ENCODE measurements at regions not wholly inside any gene's neighbourhood (a gene's known extent, or its start where the extent isn't known, plus 50 kb on each side); places are given as distances from the start of the nearest gene placed in this dataset.

DNA sequence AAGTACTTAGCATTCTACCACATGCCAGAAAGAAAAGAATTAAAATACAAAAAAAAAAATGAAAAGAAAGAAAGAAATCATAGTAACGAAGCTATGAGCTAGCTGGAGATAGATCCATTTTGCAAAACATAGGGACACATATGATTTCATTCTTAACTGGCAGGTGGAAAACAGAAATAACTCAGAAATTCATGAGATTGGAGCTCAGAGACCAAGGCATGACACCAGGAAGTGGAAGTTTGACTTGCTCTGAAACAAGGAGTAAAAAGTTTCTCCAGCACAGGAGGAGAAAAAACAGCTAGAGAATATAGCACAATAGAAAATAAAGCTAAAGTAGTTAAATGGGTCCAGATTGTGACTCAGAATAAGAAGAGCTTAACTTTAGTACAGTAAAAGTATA, 278.1 kb downstream of the ZEB2 start:
- DNase-seq (ENCODE audit: low spot score): no peak
- Histone ChIP-seq H3K36me3 (ENCODE audit: insufficient read depth, low read length, poor library complexity, severe bottlenecking) (no peaks in the 10 kb centered on the region), H3K4me1 (ENCODE audit: insufficient read depth, low read length, poor library complexity, severe bottlenecking) (peaks cover 28% of the 10 kb centered on the region), H3K4me3 (ENCODE audit: low read depth, low read length, poor library complexity, severe bottlenecking) (no peak overlapping the region), H3K9me3 (ENCODE audit: low read depth, low read length, poor library complexity, severe bottlenecking) (no peaks in the 10 kb centered on the region), H3K27ac (ENCODE audit: low read depth, low read length, poor library complexity, severe bottlenecking) (no peak overlapping the region), H3K27me3 (replicated peaks; ENCODE audit: insufficient read depth, low read depth, low read length, poor library complexity) (no peaks in the 10 kb centered on the region)
- intact Hi-C loops (cut with micrococcal nuclease; ENCODE audit: unreplicated experiment): no loop called here
- POLR2A ChIA-PET (ENCODE audit: low non-redundant PET): no interaction called here
- CTCF ChIA-PET: no interaction called here
- BruUV-seq (replicated peaks): no TSS peak
- TF ChIP-seq EZH2 (IDR thresholded peaks at IDR 0.05; ENCODE audit: borderline replicate concordance, low read depth, low read length, poor library complexity, severe bottlenecking): no peak

DNA sequence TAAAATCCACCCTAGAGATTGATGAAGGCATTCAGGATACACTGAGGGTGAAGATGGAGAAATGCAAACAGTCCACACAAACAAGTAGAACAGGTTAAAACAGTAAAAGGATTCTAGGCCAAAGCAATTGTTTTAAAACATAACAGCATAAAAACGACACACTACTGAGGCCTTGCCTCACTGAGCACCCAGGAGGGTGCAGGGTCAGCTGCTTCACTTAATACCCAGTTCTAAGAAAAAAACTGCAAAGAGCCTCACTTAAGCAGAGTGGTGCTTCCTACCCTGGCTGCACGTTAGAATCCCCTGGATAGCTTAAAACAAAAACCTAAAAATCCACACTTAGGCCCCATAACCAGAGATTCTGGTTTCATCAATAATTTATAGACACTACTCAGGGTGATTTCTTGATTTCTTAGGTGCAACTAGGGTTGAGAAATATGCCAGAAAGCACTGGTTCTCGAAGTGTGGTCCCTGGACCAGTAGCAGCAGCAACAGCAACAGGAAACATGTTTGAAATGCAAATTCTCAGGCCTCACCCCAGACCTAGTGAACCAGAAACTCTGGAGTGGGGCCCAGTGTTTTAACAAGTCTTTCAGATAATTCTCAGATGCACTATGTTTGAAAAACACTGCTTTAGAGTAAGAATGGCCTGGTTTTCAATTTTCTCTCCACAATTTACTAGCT, 279.1 kb downstream of the ZEB2 start:
- H3K27me3 ChIP-seq (replicated peaks; ENCODE audit: insufficient read depth, low read depth, low read length, poor library complexity): no peaks in the 10 kb centered on the region
- no peaks in the 10 kb centered on the region for H3K9me3 ChIP-seq (ENCODE audit: low read depth, low read length, poor library complexity, severe bottlenecking)
- no peak overlapping the region for H3K27ac ChIP-seq (ENCODE audit: low read depth, low read length, poor library complexity, severe bottlenecking)
- ChIA-PET CTCF (no interaction called here), POLR2A (ENCODE audit: low non-redundant PET) (no interaction called here)
- H3K36me3 ChIP-seq (ENCODE audit: insufficient read depth, low read length, poor library complexity, severe bottlenecking): no peaks in the 10 kb centered on the region
- no peak overlapping the region for H3K4me3 ChIP-seq (ENCODE audit: low read depth, low read length, poor library complexity, severe bottlenecking)
- no TSS peak for BruUV-seq (replicated peaks)
- peaks cover 28% of the 10 kb centered on the region for H3K4me1 ChIP-seq (ENCODE audit: insufficient read depth, low read length, poor library complexity, severe bottlenecking)
- no peak for DNase-seq (ENCODE audit: low spot score)
- TF ChIP-seq EZH2 (IDR thresholded peaks at IDR 0.05; ENCODE audit: borderline replicate concordance, low read depth, low read length, poor library complexity, severe bottlenecking) (no peak), CTCF (conservative IDR thresholded peaks at IDR 0.05; ENCODE audit: low read depth, low read length) (no peak)
- intact Hi-C loops (cut with micrococcal nuclease; ENCODE audit: unreplicated experiment): no loop called here

DNA sequence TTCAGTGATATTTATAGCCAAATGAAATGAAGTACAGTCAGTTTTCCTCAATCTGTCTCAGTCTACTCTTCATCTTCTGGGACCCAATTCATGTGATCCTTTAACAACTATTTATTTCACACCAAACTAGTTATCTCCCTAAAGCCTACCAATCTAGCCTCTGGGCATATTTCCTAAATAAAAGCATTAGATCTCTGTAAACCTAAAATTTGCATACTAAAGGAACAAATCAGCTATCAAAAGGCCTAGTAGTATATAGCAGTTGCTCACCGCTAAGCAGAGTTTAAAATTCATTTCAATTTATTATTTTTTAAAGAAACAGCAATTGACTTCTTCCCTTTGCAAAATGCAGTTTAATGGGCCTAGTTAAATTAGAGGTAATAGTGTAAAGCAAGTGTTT, 280.2 kb downstream of the ZEB2 start:
- POLR2A ChIA-PET (ENCODE audit: low non-redundant PET): no interaction called here
- no TSS peak for BruUV-seq (replicated peaks)
- no peak for DNase-seq (ENCODE audit: low spot score)
- Histone ChIP-seq H3K9me3 (ENCODE audit: low read depth, low read length, poor library complexity, severe bottlenecking) (no peaks in the 10 kb centered on the region), H3K4me3 (ENCODE audit: low read depth, low read length, poor library complexity, severe bottlenecking) (no peak overlapping the region), H3K4me1 (ENCODE audit: insufficient read depth, low read length, poor library complexity, severe bottlenecking) (peaks cover 33% of the 10 kb centered on the region), H3K36me3 (ENCODE audit: insufficient read depth, low read length, poor library complexity, severe bottlenecking) (no peaks in the 10 kb centered on the region), H3K27me3 (replicated peaks; ENCODE audit: insufficient read depth, low read depth, low read length, poor library complexity) (no peaks in the 10 kb centered on the region), H3K27ac (ENCODE audit: low read depth, low read length, poor library complexity, severe bottlenecking) (no peak overlapping the region)
- intact Hi-C loops (cut with micrococcal nuclease; ENCODE audit: unreplicated experiment): no loop called here
- CTCF ChIA-PET: no interaction called here
- TF ChIP-seq CTCF (conservative IDR thresholded peaks at IDR 0.05; ENCODE audit: low read depth, low read length) (no peak), EZH2 (IDR thresholded peaks at IDR 0.05; ENCODE audit: borderline replicate concordance, low read depth, low read length, poor library complexity, severe bottlenecking) (no peak)

DNA sequence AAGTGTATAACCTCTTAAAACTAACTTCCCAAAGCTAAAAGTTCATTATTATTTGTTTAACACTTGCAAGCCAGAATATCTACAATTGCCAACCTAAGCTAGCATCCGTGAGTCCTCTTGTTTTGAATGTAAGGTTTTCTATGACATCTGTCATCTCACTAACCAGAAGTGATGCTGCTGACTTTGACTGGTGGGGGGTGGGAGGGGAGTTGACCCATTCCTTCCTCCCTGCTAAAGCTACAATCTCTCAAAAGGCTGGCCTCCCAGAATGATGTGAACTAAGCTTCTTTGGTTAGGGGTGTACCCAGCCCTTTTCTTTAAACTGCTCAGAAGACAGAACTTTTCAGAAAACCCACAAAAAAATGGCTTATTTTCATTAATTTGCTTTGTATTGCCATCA, 280.6 kb downstream of the ZEB2 start:
- no TSS peak for BruUV-seq (replicated peaks)
- Histone ChIP-seq H3K27ac (ENCODE audit: low read depth, low read length, poor library complexity, severe bottlenecking) (no peak overlapping the region), H3K36me3 (ENCODE audit: insufficient read depth, low read length, poor library complexity, severe bottlenecking) (no peaks in the 10 kb centered on the region), H3K4me3 (ENCODE audit: low read depth, low read length, poor library complexity, severe bottlenecking) (no peak overlapping the region), H3K9me3 (ENCODE audit: low read depth, low read length, poor library complexity, severe bottlenecking) (no peaks in the 10 kb centered on the region), H3K4me1 (ENCODE audit: insufficient read depth, low read length, poor library complexity, severe bottlenecking) (peaks cover 37% of the 10 kb centered on the region), H3K27me3 (replicated peaks; ENCODE audit: insufficient read depth, low read depth, low read length, poor library complexity) (no peaks in the 10 kb centered on the region)
- POLR2A ChIA-PET (ENCODE audit: low non-redundant PET): no interaction called here
- CTCF ChIA-PET: no interaction called here
- TF ChIP-seq CTCF (conservative IDR thresholded peaks at IDR 0.05; ENCODE audit: low read depth, low read length) (no peak), EZH2 (IDR thresholded peaks at IDR 0.05; ENCODE audit: borderline replicate concordance, low read depth, low read length, poor library complexity, severe bottlenecking) (no peak)
- no peak for DNase-seq (ENCODE audit: low spot score)
- intact Hi-C loops (cut with micrococcal nuclease; ENCODE audit: unreplicated experiment): no loop called here
